GM10266 (cell line): ENCODE measurements at regions not wholly inside any gene's neighbourhood (a gene's known extent, or its start where the extent isn't known, plus 50 kb on each side); places are given as distances from the start of the nearest gene placed in this dataset.
A peak's percentile ranks its signal among the peaks of the same experiment; 100 is the strongest.

ENCODE experiments used
- DNase-seq: peaks from one replicate; pipeline ENCODE4 v3.0.0; 2012; ENCODE audit errors: extremely low spot score
- TF ChIP-seq, protein P1 (sequence below): IDR thresholded peaks from 2 replicates; pipeline ENCODE4 v1.5.1; 2012; ENCODE audit warnings: mild to moderate bottlenecking, low read depth; ENCODE audit not compliant: control insufficient read depth, insufficient read depth; ENCODE audit errors: missing control alignments

DNA sequence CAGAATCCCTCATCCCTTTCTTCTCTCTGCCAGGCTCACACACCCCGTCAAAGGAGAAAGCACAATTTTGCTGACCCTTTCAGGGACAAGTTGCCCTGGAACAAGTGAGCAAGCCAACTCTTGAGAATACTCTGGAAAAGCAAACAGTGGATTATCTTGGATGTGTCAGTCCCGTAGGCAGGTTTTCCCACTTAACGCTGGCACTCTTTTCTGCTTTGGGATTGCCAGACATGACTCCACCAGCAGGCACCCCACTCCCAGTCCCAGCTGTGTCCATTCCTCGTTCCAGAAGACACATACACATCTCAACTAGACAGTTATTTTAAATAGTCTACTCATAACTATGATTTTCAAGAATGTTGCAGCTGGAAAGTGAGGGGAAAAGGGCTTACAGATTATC lies 145.5 kb upstream of the CDKN3 start:
- DNase-seq: no peak
- TF ChIP-seq, protein P1, sequence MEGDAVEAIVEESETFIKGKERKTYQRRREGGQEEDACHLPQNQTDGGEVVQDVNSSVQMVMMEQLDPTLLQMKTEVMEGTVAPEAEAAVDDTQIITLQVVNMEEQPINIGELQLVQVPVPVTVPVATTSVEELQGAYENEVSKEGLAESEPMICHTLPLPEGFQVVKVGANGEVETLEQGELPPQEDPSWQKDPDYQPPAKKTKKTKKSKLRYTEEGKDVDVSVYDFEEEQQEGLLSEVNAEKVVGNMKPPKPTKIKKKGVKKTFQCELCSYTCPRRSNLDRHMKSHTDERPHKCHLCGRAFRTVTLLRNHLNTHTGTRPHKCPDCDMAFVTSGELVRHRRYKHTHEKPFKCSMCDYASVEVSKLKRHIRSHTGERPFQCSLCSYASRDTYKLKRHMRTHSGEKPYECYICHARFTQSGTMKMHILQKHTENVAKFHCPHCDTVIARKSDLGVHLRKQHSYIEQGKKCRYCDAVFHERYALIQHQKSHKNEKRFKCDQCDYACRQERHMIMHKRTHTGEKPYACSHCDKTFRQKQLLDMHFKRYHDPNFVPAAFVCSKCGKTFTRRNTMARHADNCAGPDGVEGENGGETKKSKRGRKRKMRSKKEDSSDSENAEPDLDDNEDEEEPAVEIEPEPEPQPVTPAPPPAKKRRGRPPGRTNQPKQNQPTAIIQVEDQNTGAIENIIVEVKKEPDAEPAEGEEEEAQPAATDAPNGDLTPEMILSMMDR: no peak

DNA sequence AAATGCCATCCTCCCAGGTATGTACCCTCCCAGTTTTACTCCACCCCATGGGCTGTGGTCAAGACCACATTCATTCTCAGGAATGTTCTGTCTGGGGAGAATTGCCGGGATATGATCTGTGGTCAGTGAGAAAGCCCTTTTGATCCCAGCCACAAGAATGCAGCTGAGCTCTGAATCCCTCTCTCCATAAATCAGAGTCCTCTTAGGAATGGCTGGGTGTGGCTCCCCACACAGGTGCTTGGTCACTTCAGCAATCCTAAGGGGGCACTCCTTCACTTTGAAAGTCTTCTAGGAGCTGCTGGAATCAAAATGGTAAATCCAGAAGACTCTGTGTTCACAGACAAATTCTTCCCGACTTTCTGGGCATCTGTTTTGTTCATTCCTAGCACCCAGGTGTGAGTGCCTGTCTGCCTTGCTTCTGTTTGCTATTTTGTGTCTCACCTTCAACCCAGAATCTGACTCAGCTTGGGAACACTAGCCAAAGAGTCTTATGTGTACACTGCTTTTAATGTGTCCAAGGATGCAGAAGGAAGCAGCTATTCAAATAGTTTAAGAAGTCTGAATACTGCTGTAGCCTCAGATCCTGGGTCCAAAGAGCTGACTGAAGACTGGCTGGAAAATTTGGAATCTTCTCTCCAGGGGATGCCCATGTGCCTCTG lies 144.6 kb upstream of the CDKN3 start:
- TF ChIP-seq, protein P1: no peak
- DNase-seq: no peak

DNA sequence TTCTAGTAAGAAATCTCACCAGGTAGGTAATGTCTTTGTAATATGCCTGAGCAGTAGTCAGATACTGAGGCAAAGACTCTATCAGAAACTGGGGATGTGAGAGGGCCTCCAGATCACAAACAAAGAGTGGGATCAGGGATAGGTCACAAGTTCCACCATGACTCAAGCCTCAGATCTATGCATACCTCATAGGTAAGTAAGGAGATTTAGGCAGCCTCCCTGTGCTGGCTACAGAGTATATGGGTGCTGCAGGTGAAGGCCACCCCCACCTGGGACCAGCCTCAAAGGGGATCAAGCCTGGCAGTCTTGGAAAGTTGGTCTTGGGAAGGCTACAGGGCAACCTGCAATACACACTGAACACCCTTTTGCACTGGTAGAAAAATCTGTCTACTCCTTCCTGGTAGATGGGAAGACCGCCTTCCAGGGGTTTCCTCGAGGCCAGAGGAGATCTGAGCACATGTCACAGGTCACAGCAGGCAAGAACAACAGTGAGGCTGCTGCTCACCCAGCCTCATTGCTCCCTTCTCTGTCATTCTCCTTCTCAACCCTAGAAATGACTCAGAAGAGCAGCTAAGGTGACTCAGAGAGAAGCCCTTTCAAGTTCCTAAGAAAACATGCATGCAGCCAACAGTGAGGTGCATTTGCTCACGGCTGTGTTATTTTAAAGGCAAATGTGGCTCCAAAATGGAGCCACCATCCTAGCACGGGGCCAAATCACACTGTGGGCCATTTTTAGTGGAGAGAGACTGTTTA lies 143.4 kb upstream of the CDKN3 start:
- TF ChIP-seq, protein P1: no peak
- DNase-seq: peak; percentile 14

DNA sequence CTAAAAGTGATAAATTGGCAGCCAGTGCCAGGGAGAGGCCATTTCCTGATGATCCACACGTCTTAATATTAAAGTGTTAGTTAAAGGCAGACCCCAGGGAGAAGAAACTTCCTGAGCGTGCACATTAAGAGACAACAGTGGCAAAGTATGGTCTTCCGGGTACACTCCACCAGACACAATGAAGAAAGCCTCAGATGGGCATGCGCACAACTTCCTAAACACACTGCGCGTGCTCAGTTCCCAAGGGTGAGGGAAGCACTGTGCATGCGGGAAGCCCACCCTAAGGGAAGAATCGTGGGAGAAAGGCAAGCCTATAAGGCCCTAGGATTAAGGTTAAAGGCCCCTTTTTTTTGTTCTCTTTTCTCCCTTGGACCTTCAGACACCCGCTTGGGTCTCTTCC lies 140.7 kb upstream of the CDKN3 start:
- no peak for DNase-seq
- TF ChIP-seq, protein P1: no peak

DNA sequence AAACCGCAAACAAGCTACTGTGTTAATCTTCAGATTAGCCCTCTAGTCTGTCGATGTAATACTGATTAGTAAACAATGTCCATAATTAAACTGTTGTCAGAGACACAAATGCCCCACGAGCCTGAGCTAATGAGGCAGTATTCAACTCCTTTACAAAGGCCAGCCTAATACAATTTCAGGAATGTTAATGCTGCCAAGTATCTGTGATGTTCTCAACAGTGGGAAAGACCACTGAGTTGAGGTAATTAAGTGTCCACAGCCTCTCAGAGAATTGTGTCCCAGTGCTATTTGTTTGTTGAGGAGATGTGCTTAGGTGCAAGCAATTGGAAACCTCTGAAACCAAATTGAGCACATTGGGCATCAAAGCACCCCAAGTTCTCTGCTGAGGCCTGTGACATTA lies 139.4 kb upstream of the CDKN3 start:
- DNase-seq: no peak
- TF ChIP-seq, protein P1: no peak

DNA sequence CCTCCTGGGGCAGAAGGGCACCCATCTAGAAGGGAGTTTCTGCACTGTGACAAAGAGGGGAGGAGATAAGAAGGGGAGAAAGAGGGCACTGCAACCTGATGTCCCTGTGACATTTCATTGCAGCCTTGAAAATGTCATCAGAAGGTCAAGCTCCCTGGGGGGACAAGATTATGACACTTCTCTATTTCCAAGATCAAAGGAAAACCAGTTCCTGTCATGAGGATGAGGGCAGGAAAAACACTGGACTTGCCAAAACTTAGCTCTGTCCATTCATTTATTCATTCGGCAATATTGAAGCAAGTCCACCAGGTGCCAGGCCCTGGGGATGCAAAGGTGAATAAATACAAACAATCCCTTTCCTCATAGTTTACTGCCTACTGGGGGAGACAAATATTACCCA lies 138.4 kb upstream of the CDKN3 start:
- no peak for DNase-seq
- TF ChIP-seq, protein P1: no peak

DNA sequence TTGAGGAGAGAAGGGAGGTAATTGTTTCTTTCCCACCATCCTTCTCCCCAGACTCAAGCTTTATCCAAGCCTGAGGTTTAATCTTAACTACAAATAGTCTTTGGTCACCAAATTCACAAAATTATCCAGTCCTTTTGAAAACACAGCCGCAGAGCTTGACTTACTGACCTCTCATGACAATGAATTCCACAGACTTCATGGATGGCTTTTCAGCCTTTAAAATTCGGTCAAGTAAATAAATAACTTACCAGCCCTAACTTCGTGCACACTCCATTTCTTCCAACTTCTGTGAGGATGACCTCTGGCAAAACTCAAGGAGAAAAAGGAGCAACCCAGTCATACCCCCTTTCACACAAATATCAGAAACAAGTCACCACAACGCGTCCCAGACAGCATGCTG lies 137.0 kb upstream of the CDKN3 start:
- no peak for DNase-seq
- TF ChIP-seq, protein P1: no peak
